ENCODE measurements at regions not wholly inside any gene's neighbourhood (a gene's known extent, or its start where the extent isn't known, plus 50 kb on each side); places are given as distances from the start of the nearest gene placed in this dataset.

DNA sequence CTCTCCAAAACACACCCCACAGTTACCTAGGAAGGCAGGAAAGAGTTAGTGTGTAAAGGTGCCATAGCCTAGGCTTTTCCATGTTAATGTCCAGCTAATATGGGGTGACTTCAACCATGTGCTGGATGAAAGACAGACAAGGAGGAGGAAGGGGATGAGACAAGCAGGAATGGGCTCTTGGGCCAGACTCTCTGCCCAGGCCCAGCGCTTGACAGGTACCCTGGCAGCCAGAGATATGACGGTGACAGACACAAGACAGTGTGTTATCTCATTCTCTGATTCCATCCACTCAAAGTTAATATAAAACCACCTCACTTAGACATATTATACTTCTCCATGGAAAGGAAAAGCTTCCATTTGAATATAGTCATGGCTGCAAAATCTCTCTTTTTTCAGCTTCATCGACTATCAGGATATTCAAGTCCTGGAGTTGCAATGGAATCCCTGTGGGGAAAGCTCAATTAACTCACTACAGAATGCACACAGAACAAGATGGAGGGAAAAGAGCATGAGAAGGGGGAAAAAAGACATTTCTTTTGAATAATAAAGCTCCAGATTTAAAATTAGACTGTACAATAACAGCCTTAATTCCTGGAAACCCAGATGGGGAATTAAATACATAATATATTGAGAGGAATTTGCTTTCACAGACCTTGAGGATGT is 596.7 kb downstream of the TOX3 start:
- Histone ChIP-seq H3K36me3 (ENCODE audit: control insufficient read depth in 2 of 3, insufficient read depth in 3 of 3, low read length in 3 of 3) (no peaks in the 10 kb centered on the region), H3K27ac (ENCODE audit: low read depth in 2 of 2, low read length in 2 of 2) (no peak overlapping the region), H3K9ac (ENCODE audit: low read length in 3 of 3) (no peak overlapping the region), H3K9me3 (ENCODE audit: control insufficient read depth in 2 of 3, insufficient read depth in 1 of 3, low read length in 3 of 3) (no peaks in the 10 kb centered on the region), H3K27me3 (ENCODE audit: control insufficient read depth, insufficient read depth, low read length) (no peaks in the 10 kb centered on the region), H3K4me3 (ENCODE audit: low read length in 3 of 3) (no peak overlapping the region), H3K4me1 (ENCODE audit: control insufficient read depth in 2 of 3, insufficient read depth in 2 of 3, low read depth in 1 of 3, low read length in 3 of 3) (peaks cover 0 to 5% (median 5%) of the 10 kb centered on the region in 3 donors)
- intact Hi-C loops (cut with DNase I), result no loop called here
- TF ChIP-seq, protein P1, sequence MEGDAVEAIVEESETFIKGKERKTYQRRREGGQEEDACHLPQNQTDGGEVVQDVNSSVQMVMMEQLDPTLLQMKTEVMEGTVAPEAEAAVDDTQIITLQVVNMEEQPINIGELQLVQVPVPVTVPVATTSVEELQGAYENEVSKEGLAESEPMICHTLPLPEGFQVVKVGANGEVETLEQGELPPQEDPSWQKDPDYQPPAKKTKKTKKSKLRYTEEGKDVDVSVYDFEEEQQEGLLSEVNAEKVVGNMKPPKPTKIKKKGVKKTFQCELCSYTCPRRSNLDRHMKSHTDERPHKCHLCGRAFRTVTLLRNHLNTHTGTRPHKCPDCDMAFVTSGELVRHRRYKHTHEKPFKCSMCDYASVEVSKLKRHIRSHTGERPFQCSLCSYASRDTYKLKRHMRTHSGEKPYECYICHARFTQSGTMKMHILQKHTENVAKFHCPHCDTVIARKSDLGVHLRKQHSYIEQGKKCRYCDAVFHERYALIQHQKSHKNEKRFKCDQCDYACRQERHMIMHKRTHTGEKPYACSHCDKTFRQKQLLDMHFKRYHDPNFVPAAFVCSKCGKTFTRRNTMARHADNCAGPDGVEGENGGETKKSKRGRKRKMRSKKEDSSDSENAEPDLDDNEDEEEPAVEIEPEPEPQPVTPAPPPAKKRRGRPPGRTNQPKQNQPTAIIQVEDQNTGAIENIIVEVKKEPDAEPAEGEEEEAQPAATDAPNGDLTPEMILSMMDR (IDR thresholded peaks at IDR 0.05; ENCODE audit: borderline replicate concordance, extremely low read depth, insufficient read depth), result no peak
- no peak for DNase-seq
- no peak for FAIRE-seq

DNA sequence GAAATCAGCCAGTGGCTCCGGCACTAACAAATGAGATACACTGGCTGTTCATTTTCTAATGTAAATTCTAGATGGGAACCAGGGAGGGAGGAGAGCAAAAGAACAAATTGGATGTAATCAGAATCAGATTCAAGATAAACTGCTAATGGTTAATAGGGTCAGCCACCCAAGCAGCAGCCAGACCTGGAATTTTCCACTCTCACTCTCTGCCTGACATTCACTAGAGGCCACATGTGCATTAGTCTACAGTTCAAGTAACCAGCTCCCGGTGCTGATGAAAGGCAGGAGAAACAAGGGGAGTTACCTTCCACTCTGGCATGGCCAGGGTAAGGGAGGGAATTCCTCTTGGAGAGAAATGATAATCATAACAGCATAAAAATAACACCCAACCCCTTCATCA is 597.7 kb downstream of the TOX3 start:
- Histone ChIP-seq H3K4me1 (ENCODE audit: control insufficient read depth in 2 of 3, insufficient read depth in 2 of 3, low read depth in 1 of 3, low read length in 3 of 3) (peaks cover 0 to 5% (median 5%) of the 10 kb centered on the region in 3 donors), H3K4me3 (ENCODE audit: low read length in 3 of 3) (no peak overlapping the region), H3K9ac (ENCODE audit: low read length in 3 of 3) (no peak overlapping the region), H3K27ac (ENCODE audit: low read depth in 2 of 2, low read length in 2 of 2) (no peak overlapping the region), H3K27me3 (ENCODE audit: control insufficient read depth, insufficient read depth, low read length) (no peaks in the 10 kb centered on the region), H3K9me3 (ENCODE audit: control insufficient read depth in 2 of 3, insufficient read depth in 1 of 3, low read length in 3 of 3) (no peaks in the 10 kb centered on the region), H3K36me3 (ENCODE audit: control insufficient read depth in 2 of 3, insufficient read depth in 3 of 3, low read length in 3 of 3) (no peaks in the 10 kb centered on the region)
- DNase-seq (peak in 3 of 5 donors; percentile 38 to 76 (median 68)), FAIRE-seq (no peak)
- intact Hi-C loops (cut with DNase I), result no loop called here
- TF ChIP-seq, protein P1 (IDR thresholded peaks at IDR 0.05; ENCODE audit: borderline replicate concordance, extremely low read depth, insufficient read depth), result no peak

DNA sequence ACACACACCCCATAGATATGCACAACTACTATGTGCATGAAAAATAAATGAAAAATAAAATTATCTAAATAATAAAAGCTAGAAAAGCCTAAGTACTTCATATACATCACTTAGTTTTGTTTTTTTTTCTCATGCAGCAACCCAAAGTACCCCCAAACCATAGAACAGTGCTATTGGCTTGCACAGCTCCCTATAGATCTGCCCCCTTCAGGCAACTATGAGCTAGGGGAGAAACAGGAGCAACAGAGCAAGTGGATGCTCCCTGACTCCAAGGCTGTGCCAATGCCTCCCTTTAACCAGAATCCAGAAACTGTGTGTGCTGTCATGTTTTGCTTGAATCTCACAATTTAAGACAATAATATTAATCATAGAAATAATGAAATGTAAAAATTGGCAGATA is 605.5 kb downstream of the TOX3 start:
- TF ChIP-seq, protein P1 (IDR thresholded peaks at IDR 0.05; ENCODE audit: borderline replicate concordance, extremely low read depth, insufficient read depth), result no peak
- H3K4me1 ChIP-seq (ENCODE audit: control insufficient read depth in 2 of 3, insufficient read depth in 2 of 3, low read depth in 1 of 3, low read length in 3 of 3), result no peaks in the 10 kb centered on the region
- intact Hi-C loops (cut with DNase I), result no loop called here
- FAIRE-seq (no peak), DNase-seq (no peak)
- H3K27me3 ChIP-seq (ENCODE audit: control insufficient read depth, insufficient read depth, low read length), result no peaks in the 10 kb centered on the region
- H3K9me3 ChIP-seq (ENCODE audit: control insufficient read depth in 2 of 3, insufficient read depth in 1 of 3, low read length in 3 of 3), result no peaks in the 10 kb centered on the region
- H3K9ac ChIP-seq (ENCODE audit: low read length in 3 of 3), result no peak overlapping the region
- H3K36me3 ChIP-seq (ENCODE audit: control insufficient read depth in 2 of 3, insufficient read depth in 3 of 3, low read length in 3 of 3), result no peaks in the 10 kb centered on the region
- no peak overlapping the region for H3K27ac ChIP-seq (ENCODE audit: low read depth in 2 of 2, low read length in 2 of 2)
- H3K4me3 ChIP-seq (ENCODE audit: low read length in 3 of 3), result no peak overlapping the region

DNA sequence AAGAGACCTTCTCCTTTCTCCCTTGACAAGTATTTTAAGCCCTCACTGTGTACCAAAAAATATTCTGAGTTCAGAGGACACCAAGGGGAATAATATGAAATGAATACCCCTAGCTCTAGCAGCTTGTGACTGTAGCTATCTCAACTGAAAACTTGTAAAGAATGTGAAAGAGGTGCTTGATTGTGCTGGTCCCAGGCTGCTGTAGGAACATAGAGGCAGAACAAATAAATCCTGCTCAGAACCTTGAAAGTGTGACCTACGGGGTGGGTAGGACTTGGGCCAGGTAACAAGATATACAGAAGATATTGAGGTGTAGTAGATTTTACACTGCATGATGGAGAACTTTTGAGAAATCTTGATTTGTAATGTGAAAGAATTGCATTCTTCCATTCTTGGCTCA is 606.8 kb downstream of the TOX3 start:
- no peaks in the 10 kb centered on the region for H3K36me3 ChIP-seq (ENCODE audit: control insufficient read depth in 2 of 3, insufficient read depth in 3 of 3, low read length in 3 of 3)
- no peak overlapping the region for H3K27ac ChIP-seq (ENCODE audit: low read depth in 2 of 2, low read length in 2 of 2)
- H3K4me1 ChIP-seq (ENCODE audit: control insufficient read depth in 2 of 3, insufficient read depth in 2 of 3, low read depth in 1 of 3, low read length in 3 of 3), result no peaks in the 10 kb centered on the region
- no peaks in the 10 kb centered on the region for H3K27me3 ChIP-seq (ENCODE audit: control insufficient read depth, insufficient read depth, low read length)
- FAIRE-seq, result no peak
- no peaks in the 10 kb centered on the region for H3K9me3 ChIP-seq (ENCODE audit: control insufficient read depth in 2 of 3, insufficient read depth in 1 of 3, low read length in 3 of 3)
- peak in 1 of 5 donors; percentile 16 for DNase-seq
- TF ChIP-seq, protein P1 (IDR thresholded peaks at IDR 0.05; ENCODE audit: borderline replicate concordance, extremely low read depth, insufficient read depth), result no peak
- intact Hi-C loops (cut with DNase I), result no loop called here
- no peak overlapping the region for H3K9ac ChIP-seq (ENCODE audit: low read length in 3 of 3)
- H3K4me3 ChIP-seq (ENCODE audit: low read length in 3 of 3), result no peak overlapping the region
